NCI-H2081 (cell line): ENCODE measurements at regions not wholly inside any gene's neighbourhood (a gene's known extent, or its start where the extent isn't known, plus 50 kb on each side); places are given as distances from the start of the nearest gene placed in this dataset.

ENCODE experiments used
- DNase-seq, 2 experiments: peaks; one replicate each; lab custom pipeline; 2025; lab: John Stamatoyannopoulos, UW

- no peak for DNase-seq
Measured at GRCh38 chr1:186557147-186557777, 96.3 kb upstream of the PDC start.

DNA sequence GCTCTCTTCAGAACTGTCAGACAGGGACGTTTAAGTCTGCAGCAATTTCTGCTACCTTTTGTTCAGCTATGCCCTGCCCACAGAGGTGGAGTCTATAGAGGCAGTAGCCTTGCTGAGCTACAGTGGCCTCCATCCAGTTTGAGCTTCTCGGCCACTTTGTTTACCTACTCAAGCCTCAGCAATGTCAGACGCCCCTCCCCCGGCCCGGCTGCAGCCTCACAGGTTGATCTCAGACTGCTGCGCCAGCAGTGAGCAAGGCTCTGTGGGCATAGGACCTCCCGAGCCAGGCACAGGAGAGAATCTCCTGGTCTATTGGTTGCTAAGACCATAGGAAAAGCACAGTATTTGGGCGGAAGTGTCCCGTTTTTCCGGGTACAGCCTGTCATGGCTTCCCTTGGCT, 89.9 kb upstream of the PDC start:
- no peak for DNase-seq

DNA sequence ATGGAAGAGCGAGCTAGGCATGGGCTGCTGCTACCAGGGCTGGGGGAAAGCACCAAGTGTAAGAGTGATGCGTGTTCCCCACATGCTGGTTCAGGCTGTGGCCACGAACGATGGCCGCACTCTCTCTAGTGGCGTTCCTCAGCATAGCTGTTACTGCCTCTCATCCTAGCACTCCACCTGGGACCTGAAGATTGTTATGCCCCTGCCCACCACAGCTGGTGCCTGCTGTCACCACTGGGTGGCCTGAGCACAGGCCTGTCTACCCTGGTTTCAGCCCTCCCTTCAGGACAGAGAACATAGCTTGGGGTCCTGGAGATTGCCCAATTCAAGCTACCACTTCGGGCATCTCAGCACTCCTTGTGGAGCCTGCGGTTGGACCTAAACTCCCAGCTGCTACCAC, 80.1 kb upstream of the PDC start:
- no peak for DNase-seq

DNA sequence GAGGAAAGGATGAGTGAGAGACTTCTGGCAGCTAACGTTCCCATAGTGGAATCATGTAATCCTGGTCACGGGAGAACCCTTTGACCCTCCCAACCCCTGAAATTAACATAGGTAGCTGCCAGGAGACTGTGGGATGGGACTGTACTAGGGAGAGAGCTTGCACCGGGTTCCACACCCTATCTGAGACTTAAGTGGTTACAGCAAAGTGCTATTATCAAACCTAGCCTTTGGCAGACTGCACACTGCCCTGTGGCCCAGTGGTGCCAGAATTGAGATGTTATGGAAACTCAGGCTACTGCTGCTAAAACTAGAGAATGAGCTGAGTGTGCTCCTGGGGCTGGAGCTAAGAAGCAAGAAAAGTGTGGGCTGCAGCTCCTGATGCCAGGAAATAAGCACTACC, 79.6 kb upstream of the PDC start:
- DNase-seq = no peak

- no peak for DNase-seq
Measured at GRCh38 chr1:186536273-186536890, 75.5 kb upstream of the PDC start.

DNA sequence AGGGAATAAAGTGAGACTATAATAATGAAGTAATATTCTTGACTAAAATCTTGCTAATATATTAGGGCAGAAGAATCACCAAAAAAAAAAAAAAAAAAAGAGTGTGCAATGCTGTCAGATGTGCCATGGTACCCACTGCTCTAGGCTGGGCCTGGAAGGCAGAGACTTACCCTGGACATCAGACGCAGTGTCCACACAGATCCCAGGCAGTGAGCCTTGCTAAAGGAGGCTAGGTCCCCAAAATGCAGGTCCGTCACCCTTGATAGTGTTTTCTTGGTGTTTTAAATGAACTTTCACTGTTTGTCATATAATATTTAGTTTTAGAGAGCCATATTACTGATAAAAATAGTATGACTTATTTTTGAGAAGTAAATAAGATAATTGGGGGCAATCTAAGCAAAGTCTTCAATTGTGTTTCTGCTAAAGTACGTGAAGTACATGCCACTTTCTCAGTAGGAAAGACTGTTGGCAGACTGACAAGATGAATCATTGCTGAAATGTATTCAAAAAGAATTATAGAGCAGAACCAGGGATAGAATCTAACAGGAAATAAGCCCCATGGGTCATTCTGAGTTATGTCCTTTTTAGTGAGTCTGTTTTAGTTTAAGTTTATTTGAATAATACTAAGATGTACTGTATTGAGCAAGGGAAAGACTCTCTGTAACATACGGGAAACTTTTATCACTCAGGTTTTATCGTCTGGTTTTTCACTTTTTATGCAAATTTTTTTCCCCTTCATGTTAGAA, 74.6 kb upstream of the PDC start:
- peak in 1 of 2 experiments; percentile 7 for DNase-seq

GRCh38 chr1:186534401-186534800, 73.5 kb upstream of the PDC start:
- DNase-seq = no peak

GRCh38 chr1:186532466-186532865, 71.6 kb upstream of the PDC start:
- DNase-seq = no peak

DNA sequence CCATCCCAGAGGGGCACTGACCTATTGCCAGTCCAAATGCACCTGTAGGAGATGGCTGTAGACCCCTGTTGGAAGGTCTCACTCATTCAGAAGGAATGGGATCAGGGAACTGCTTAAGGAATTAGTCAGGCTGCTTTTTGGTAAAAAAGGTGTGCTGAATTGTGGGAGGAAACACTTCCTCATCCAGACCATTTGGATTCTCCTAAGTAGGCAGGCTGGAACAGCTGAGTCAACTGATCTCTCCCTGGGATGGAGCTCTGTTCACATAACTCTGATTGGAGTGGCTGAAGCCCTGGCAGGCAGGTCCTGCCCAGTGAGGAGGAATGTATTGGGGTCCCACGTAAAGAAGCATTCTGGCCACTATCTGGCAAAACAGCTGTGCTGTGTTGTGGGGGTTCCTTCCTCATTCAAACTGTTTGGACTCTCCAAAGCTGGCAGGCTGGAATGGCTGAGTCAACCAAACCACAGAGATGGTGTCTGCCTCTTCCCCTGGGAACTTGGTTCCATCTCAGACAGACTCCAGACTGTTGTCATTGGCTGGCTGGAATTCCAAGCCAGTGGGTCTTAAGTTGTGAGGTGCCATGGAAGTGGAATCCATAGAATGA, 70.7 kb upstream of the PDC start:
- DNase-seq = no peak

DNA sequence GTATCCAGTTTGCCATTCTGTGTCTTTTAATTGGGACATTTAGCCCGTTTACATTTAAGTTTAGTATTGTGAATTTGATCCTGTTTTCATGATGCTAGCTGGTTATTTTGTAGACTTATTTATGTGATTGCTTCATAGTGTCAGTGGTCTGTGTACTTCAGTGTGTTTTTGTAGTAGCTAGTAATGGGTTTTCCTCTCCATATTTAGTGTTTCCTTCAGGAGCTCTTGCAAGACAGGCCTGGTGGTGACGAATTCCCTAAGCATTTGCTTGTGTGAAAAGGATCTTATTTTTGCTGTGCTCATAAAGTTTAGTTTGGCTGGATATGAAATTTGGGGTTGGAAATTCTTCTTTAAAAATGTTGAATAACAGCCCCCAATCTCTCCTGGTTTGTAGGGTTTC, 69.2 kb upstream of the PDC start:
- no peak for DNase-seq

- DNase-seq = no peak
Measured at GRCh38 chr1:186519982-186520381, 59.1 kb upstream of the PDC start.

- DNase-seq = no peak
Measured at GRCh38 chr1:186518822-186519381, 58.0 kb upstream of the PDC start.

- no peak for DNase-seq
Measured at GRCh38 chr1:186518395-186518794, 57.5 kb upstream of the PDC start.

- DNase-seq = no peak
Measured at GRCh38 chr1:186514367-186514766, 53.5 kb upstream of the PDC start.

DNA sequence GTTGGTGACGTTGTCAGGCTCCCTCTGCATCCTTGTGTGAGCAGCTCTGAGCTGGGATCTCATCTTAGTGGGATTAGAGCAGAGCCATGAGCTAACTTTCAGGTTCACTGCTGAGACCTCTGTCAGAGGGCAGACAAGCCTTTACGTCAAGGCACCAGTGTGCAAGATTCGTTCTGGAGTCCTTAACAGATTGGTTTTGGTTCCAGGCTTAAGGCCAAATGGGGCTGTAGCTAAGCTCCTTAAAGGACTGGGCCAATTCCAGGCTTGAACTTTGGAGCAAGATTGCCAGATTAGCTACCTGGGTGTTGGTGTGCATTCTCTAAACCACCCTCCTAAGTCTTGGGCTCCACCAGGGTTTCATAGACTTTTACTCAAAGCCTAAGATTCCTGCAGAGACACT, 52.6 kb upstream of the PDC start:
- DNase-seq = no peak

DNA sequence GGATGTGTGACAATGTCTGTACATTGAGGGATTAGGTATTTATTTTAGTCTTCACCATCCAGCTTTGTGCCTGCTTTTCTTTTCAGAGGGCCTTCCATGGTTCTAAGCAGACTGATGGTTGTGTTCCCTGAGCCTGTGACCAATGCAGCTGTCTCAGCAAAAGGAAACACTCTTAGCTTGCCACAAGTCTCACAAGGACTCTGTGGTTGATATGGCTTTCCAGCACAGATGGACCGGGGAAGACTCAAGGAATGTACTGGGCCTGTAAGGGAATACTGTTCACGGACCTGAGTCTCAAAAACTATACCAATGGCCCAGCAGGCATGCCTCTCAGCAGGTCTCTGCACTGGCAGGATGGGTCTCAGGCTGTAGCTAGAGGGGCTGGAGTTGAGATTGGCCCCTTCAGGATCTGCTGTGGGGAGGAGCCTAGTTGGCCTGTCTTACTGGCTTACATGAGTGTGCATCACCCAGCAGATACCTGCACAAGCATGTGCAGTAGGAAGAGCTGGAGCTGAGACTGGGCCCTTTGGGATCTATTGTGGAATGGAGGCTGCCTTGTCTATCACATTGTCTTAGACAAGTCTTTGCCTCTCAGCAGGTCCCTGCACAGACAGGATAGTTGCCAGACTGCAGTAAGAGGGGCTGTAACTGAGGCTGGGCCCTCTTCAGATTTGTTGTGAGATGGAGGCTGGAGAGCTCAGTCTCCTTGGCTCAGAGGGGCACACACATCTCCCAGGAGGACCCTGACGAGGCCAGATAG, 52.0 kb upstream of the PDC start:
- no peak for DNase-seq

DNA sequence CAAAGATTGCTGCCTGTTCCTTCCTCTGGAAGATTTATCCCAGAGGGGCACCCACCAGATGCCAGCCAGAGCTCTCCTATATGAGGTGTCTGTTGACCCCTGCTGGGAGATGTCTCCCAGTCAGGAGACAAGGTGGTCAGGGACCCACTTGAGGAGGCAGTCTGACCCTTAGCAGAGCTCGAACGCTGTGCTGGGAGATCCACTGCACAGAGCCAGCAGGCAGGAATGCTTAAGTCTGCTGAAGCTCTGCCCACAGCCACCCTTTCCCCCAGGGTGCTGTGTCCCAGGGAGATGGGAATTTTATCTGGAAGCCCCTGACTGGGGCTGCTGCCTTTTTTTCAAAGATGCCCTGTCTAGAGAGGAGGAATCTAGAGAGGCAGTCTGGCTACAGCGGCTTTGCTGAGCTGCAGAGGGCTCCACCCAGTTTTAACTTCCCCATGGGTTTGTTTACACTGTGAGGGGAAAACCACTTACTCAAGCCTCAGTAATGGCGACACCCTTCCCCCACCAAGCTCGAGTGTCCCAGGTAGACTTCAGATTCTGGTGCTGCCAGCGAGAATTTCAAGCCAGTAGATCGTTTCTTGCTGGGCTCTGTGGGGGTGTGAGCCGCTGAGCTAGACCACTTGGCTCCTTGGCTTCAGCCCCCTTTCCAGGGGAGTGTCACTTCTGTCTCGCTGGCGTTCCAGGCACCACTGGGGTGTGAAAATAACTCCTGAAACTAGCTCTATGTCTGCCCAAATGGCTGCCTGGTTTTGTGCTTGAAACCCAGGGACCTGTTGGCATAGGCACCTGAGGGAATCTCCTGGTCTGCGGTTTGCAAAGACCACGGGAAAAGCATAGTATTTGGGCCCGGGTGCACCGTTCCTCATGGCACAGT, 51.1 kb upstream of the PDC start:
- no peak for DNase-seq
